HEK293T (cell line): ENCODE measurements at regions not wholly inside any gene's neighbourhood (a gene's known extent, or its start where the extent isn't known, plus 50 kb on each side); places are given as distances from the start of the nearest gene placed in this dataset.
"Not testable (repeated sequence)": the region's sequence is repeated elsewhere in the genome, so short reads cannot be mapped to it uniquely, and the experiment has no call there.

Experiments
- CTCF ChIA-PET: fragments of 350-600 bp; formaldehyde crosslinking; extraction: SDS; loops from one replicate; lab custom pipeline; 2021; ENCODE audit warnings: antibody characterized with exemption, inconsistent platforms; lab: Yijun Ruan, JAX
- POLR2A ChIA-PET: fragments of 350-600 bp; formaldehyde crosslinking; extraction: SDS; loops from one replicate; lab custom pipeline; 2020; ENCODE audit warnings: antibody characterized with exemption, inconsistent platforms; lab: Yijun Ruan, JAX
- DNase-seq: peaks from one replicate; pipeline ENCODE4 v3.0.0; 2012; ENCODE audit warnings: mixed read lengths; ENCODE audit errors: extremely low spot score
- ARNT ChIP-seq: fragments of 450-650 bp; IDR thresholded peaks from 2 replicates; pipeline ENCODE4 v1.6.1; 2017; ENCODE audit warnings: mild to moderate bottlenecking
- BHLHE40 ChIP-seq: fragments of 450-650 bp; IDR thresholded peaks from 2 replicates; pipeline ENCODE4 v1.6.1; 2016; ENCODE audit warnings: mild to moderate bottlenecking, moderate library complexity, borderline replicate concordance
- CTBP1 ChIP-seq: fragments of 450-650 bp; IDR thresholded peaks from 2 replicates; pipeline ENCODE4 v1.6.1; 2016; ENCODE audit warnings: borderline replicate concordance
- ELF4 ChIP-seq: fragments of 450-650 bp; IDR thresholded peaks from 2 replicates; pipeline ENCODE4 v1.6.1; 2017; ENCODE audit warnings: antibody characterized with exemption
- FOXA1 ChIP-seq: fragments of 450-650 bp; IDR thresholded peaks from 2 replicates; pipeline ENCODE4 v1.6.1; 2016; ENCODE audit warnings: mild to moderate bottlenecking
- FOXK2 ChIP-seq: fragments of 450-650 bp; IDR thresholded peaks from 2 replicates; pipeline ENCODE4 v1.6.1; 2016; ENCODE audit warnings: mild to moderate bottlenecking
- FOXM1 ChIP-seq: fragments of 450-650 bp; IDR thresholded peaks from 2 replicates; pipeline ENCODE4 v1.6.1; 2017; ENCODE audit warnings: mild to moderate bottlenecking, borderline replicate concordance
- HDGF ChIP-seq: fragments of 450-650 bp; IDR thresholded peaks from 2 replicates; pipeline ENCODE4 v1.6.1; 2017; ENCODE audit warnings: antibody characterized with exemption, borderline replicate concordance
- L3MBTL2 ChIP-seq: fragments of 450-650 bp; conservative IDR thresholded peaks from 2 replicates; pipeline ENCODE4 v1.6.1; 2016; ENCODE audit warnings: mild to moderate bottlenecking
- LEF1 ChIP-seq: fragments of 450-650 bp; IDR thresholded peaks from 2 replicates; pipeline ENCODE4 v1.6.1; 2017; ENCODE audit warnings: mild to moderate bottlenecking, borderline replicate concordance
- NFRKB ChIP-seq: fragments of 450-650 bp; IDR thresholded peaks from 2 replicates; pipeline ENCODE4 v1.6.1; 2016; ENCODE audit warnings: mild to moderate bottlenecking, moderate library complexity
- PKNOX1 ChIP-seq: fragments of 450-650 bp; IDR thresholded peaks from 2 replicates; pipeline ENCODE4 v1.6.1; 2016
- SP1 ChIP-seq: fragments of 450-650 bp; IDR thresholded peaks from 2 replicates; pipeline ENCODE4 v1.6.1; 2017
- SUZ12 ChIP-seq: fragments of 450-650 bp; IDR thresholded peaks from 2 replicates; pipeline ENCODE4 v1.6.1; 2016; ENCODE audit warnings: mild to moderate bottlenecking
- TARDBP ChIP-seq: fragments of 450-650 bp; IDR thresholded peaks from 2 replicates; pipeline ENCODE4 v1.6.1; 2016
- ZNF384 ChIP-seq: fragments of 450-650 bp; IDR thresholded peaks from 2 replicates; pipeline ENCODE4 v1.6.1; 2016

GRCh38 chr2:234172066-234172465 is 121.6 kb downstream of the SPP2 start:
- CTCF ChIA-PET, result no interaction called here
- POLR2A ChIA-PET, result no interaction called here
- no peak for TF ChIP-seq SUZ12
- no peak for TF ChIP-seq PKNOX1
- no peak for TF ChIP-seq ELF4
- no peak for TF ChIP-seq FOXA1
- no peak for TF ChIP-seq NFRKB
- no peak for TF ChIP-seq L3MBTL2
- no peak for TF ChIP-seq HDGF
- TF ChIP-seq SP1, result no peak
- TF ChIP-seq CTBP1, result no peak
- no peak for TF ChIP-seq FOXM1
- no peak for TF ChIP-seq LEF1
- TF ChIP-seq TARDBP, result no peak
- no peak for TF ChIP-seq ARNT
- no peak for DNase-seq

GRCh38 chr2:234171666-234172065 is 121.2 kb downstream of the SPP2 start:
- ChIA-PET CTCF (no interaction called here), POLR2A (no interaction called here)
- no peak for DNase-seq
- TF ChIP-seq NFRKB, result no peak
- TF ChIP-seq ARNT, result no peak
- no peak for TF ChIP-seq SUZ12
- TF ChIP-seq LEF1, result no peak
- no peak for TF ChIP-seq SP1
- TF ChIP-seq BHLHE40, result no peak
- TF ChIP-seq CTBP1, result no peak
- TF ChIP-seq L3MBTL2, result no peak
- TF ChIP-seq HDGF, result no peak
- TF ChIP-seq TARDBP, result no peak
- no peak for TF ChIP-seq ELF4
- no peak for TF ChIP-seq FOXA1
- no peak for TF ChIP-seq FOXM1
- no peak for TF ChIP-seq ZNF384
- no peak for TF ChIP-seq FOXK2
- no peak for TF ChIP-seq PKNOX1

GRCh38 chr2:234169674-234170073 is 119.2 kb downstream of the SPP2 start:
- TF ChIP-seq FOXA1, result no peak
- TF ChIP-seq CTBP1, result no peak
- TF ChIP-seq TARDBP, result no peak
- no peak for TF ChIP-seq HDGF
- TF ChIP-seq SUZ12, result no peak
- no peak for TF ChIP-seq FOXM1
- TF ChIP-seq ARNT, result no peak
- TF ChIP-seq SP1, result no peak
- TF ChIP-seq ELF4, result no peak
- TF ChIP-seq PKNOX1, result no peak
- no peak for TF ChIP-seq ZNF384
- POLR2A ChIA-PET, result no interaction called here
- CTCF ChIA-PET, result interaction anchor here (0.9 kb wide), 1 partner anchor 16 kb away, joined by 3 read pairs; no protein-coding TSS in a partner anchor
- no peak for DNase-seq

- CTCF ChIA-PET, POLR2A ChIA-PET, DNase-seq: not testable (repeated sequence)
Measured at GRCh38 chr2:234168605-234169570, 118.4 kb downstream of the SPP2 start.

- TF ChIP-seq TARDBP, result no peak
- no peak for TF ChIP-seq PKNOX1
- TF ChIP-seq CTBP1, result no peak
- no peak for TF ChIP-seq ARNT
- no peak for TF ChIP-seq FOXA1
- no peak for TF ChIP-seq FOXK2
- no peak for TF ChIP-seq SUZ12
- TF ChIP-seq ELF4, result no peak
- no peak for TF ChIP-seq LEF1
- no peak for TF ChIP-seq FOXM1
- TF ChIP-seq ZNF384, result no peak
- TF ChIP-seq SP1, result no peak
- POLR2A ChIA-PET, result no interaction called here
- CTCF ChIA-PET, result interaction anchor here (1.0 kb wide), 1 partner anchor 11 kb away, joined by 3 read pairs; no protein-coding TSS in a partner anchor
- no peak for DNase-seq
Measured at GRCh38 chr2:234166531-234166930, 116.0 kb downstream of the SPP2 start.

- POLR2A ChIA-PET, result no interaction called here
- no peak for TF ChIP-seq LEF1
- CTCF ChIA-PET, result no interaction called here
- no peak for DNase-seq
Measured at GRCh38 chr2:234165421-234165820, 114.9 kb downstream of the SPP2 start.
